ENCODE measurements at regions not wholly inside any gene's neighbourhood (a gene's known extent, or its start where the extent isn't known, plus 50 kb on each side); places are given as distances from the start of the nearest gene placed in this dataset.

DNA sequence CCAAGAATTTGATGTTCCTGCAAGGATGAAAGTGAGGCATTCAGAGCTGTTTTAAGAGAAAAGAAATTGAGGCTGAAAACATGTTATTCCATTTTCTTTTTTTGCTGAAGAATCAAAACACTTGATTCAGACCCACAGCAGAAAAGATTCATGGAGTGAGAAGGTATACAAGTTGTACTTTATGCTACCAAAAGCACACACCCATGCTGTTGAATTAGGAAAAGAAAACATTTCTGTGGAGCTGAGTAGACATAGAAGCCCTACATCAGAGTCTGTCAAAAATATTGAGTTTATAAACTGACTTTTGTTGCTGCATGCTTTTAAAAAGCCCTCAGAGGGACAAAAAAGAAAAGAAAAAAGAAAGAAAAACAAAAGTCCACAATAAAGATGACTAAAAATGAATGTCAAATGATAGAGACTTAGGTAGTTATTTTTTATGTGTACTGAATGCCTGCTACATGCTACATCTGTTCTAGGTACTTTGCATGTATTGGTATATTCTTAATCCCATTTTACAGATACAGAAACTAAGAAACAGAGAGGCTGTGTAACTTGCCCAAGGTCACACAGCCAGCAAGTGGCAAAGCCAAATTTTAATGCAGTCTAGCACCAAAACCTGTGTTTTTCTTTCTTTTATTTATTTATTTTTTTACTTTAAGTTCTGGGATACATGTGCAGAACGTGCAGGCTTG is 71.7 kb upstream of the PALS2 start:
- no peaks in the 10 kb centered on the region for H3K27me3 ChIP-seq (ENCODE audit: insufficient read depth, poor library complexity, severe bottlenecking)
- TF ChIP-seq, protein P1, sequence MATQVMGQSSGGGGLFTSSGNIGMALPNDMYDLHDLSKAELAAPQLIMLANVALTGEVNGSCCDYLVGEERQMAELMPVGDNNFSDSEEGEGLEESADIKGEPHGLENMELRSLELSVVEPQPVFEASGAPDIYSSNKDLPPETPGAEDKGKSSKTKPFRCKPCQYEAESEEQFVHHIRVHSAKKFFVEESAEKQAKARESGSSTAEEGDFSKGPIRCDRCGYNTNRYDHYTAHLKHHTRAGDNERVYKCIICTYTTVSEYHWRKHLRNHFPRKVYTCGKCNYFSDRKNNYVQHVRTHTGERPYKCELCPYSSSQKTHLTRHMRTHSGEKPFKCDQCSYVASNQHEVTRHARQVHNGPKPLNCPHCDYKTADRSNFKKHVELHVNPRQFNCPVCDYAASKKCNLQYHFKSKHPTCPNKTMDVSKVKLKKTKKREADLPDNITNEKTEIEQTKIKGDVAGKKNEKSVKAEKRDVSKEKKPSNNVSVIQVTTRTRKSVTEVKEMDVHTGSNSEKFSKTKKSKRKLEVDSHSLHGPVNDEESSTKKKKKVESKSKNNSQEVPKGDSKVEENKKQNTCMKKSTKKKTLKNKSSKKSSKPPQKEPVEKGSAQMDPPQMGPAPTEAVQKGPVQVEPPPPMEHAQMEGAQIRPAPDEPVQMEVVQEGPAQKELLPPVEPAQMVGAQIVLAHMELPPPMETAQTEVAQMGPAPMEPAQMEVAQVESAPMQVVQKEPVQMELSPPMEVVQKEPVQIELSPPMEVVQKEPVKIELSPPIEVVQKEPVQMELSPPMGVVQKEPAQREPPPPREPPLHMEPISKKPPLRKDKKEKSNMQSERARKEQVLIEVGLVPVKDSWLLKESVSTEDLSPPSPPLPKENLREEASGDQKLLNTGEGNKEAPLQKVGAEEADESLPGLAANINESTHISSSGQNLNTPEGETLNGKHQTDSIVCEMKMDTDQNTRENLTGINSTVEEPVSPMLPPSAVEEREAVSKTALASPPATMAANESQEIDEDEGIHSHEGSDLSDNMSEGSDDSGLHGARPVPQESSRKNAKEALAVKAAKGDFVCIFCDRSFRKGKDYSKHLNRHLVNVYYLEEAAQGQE (IDR thresholded peaks at IDR 0.05; ENCODE audit: insufficient replicate concordance, low read depth), result no peak
- TF ChIP-seq, protein P2, sequence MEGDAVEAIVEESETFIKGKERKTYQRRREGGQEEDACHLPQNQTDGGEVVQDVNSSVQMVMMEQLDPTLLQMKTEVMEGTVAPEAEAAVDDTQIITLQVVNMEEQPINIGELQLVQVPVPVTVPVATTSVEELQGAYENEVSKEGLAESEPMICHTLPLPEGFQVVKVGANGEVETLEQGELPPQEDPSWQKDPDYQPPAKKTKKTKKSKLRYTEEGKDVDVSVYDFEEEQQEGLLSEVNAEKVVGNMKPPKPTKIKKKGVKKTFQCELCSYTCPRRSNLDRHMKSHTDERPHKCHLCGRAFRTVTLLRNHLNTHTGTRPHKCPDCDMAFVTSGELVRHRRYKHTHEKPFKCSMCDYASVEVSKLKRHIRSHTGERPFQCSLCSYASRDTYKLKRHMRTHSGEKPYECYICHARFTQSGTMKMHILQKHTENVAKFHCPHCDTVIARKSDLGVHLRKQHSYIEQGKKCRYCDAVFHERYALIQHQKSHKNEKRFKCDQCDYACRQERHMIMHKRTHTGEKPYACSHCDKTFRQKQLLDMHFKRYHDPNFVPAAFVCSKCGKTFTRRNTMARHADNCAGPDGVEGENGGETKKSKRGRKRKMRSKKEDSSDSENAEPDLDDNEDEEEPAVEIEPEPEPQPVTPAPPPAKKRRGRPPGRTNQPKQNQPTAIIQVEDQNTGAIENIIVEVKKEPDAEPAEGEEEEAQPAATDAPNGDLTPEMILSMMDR (IDR thresholded peaks at IDR 0.05; ENCODE audit: insufficient read depth, low read length), result no peak
- TF ChIP-seq POLR2AphosphoS5 (IDR thresholded peaks at IDR 0.05; ENCODE audit: low read depth) (no peak), GABPA (IDR thresholded peaks at IDR 0.05; ENCODE audit: low read depth) (no peak), SPI1 (IDR thresholded peaks at IDR 0.05; ENCODE audit: borderline replicate concordance, low read depth) (no peak)
- no peak overlapping the region for H3K27ac ChIP-seq (replicated peaks)
- no peak overlapping the region for H3K4me3 ChIP-seq (replicated peaks; ENCODE audit: insufficient read depth, low read length)
- DNase-seq (ENCODE audit: low read depth in 1 of 2, low spot score in 1 of 2), result no peak

- no peak for DNase-seq (ENCODE audit: low read depth in 1 of 2, low spot score in 1 of 2)
- Histone ChIP-seq H3K27me3 (ENCODE audit: insufficient read depth, poor library complexity, severe bottlenecking) (no peaks in the 10 kb centered on the region), H3K27ac (replicated peaks) (no peak overlapping the region), H3K4me3 (replicated peaks; ENCODE audit: insufficient read depth, low read length) (no peak overlapping the region)
- TF ChIP-seq GABPA (IDR thresholded peaks at IDR 0.05; ENCODE audit: low read depth) (no peak), POLR2AphosphoS5 (IDR thresholded peaks at IDR 0.05; ENCODE audit: low read depth) (no peak), SPI1 (IDR thresholded peaks at IDR 0.05; ENCODE audit: borderline replicate concordance, low read depth) (no peak)
- TF ChIP-seq, protein P2 (IDR thresholded peaks at IDR 0.05; ENCODE audit: insufficient read depth, low read length), result no peak
- TF ChIP-seq, protein P1 (IDR thresholded peaks at IDR 0.05; ENCODE audit: insufficient replicate concordance, low read depth), result no peak
Observed at GRCh38 chr7:24502135-24502488, 71.1 kb upstream of the PALS2 start.

GRCh38 chr7:24503506-24503905 is 69.7 kb upstream of the PALS2 start:
- Histone ChIP-seq H3K27me3 (ENCODE audit: insufficient read depth, poor library complexity, severe bottlenecking) (no peaks in the 10 kb centered on the region), H3K4me3 (replicated peaks; ENCODE audit: insufficient read depth, low read length) (no peak overlapping the region), H3K27ac (replicated peaks) (no peak overlapping the region)
- TF ChIP-seq GABPA (IDR thresholded peaks at IDR 0.05; ENCODE audit: low read depth) (no peak), SPI1 (IDR thresholded peaks at IDR 0.05; ENCODE audit: borderline replicate concordance, low read depth) (no peak), POLR2AphosphoS5 (IDR thresholded peaks at IDR 0.05; ENCODE audit: low read depth) (no peak)
- TF ChIP-seq, protein P2 (IDR thresholded peaks at IDR 0.05; ENCODE audit: insufficient read depth, low read length), result no peak
- TF ChIP-seq, protein P1 (IDR thresholded peaks at IDR 0.05; ENCODE audit: insufficient replicate concordance, low read depth), result no peak
- DNase-seq (ENCODE audit: low read depth in 1 of 2, low spot score in 1 of 2), result no peak
